B cell (primary cell): ENCODE measurements at regions not wholly inside any gene's neighbourhood (a gene's known extent, or its start where the extent isn't known, plus 50 kb on each side); places are given as distances from the start of the nearest gene placed in this dataset.

ENCODE experiments used
- CTCF ChIP-seq: fragments of 200-600 bp; IDR thresholded peaks from one replicate; pipeline ENCODE4 v1.8.0; 2022; ENCODE audit warnings: antibody characterized with exemption, mild to moderate bottlenecking
- EZH2 ChIP-seq: IDR thresholded peaks from 2 replicates; pipeline ENCODE4 v1.6.1; 2012; ENCODE audit warnings: borderline replicate concordance, low read depth, mild to moderate bottlenecking, moderate library complexity, low read length; ENCODE audit not compliant: insufficient read depth, poor library complexity, severe bottlenecking

- TF ChIP-seq CTCF = no peak
- TF ChIP-seq EZH2 = no peak
Measured at GRCh38 chr3:110344897-110345767, 726.5 kb upstream of the NECTIN3 start.
